ENCODE measurements at regions not wholly inside any gene's neighbourhood (a gene's known extent, or its start where the extent isn't known, plus 50 kb on each side); places are given as distances from the start of the nearest gene placed in this dataset.

GRCh38 chr2:41334159-41334558 lies 713.7 kb upstream of the PKDCC start:
- no peak for TF ChIP-seq CTCF (IDR thresholded peaks at IDR 0.05)
- no peak for TF ChIP-seq POLR2AphosphoS5 (IDR thresholded peaks at IDR 0.05)
- TF ChIP-seq EP300 (IDR thresholded peaks at IDR 0.05), result no peak
